Left lung (tissue), 4 donors: ENCODE measurements at regions not wholly inside any gene's neighbourhood (a gene's known extent, or its start where the extent isn't known, plus 50 kb on each side); places are given as distances from the start of the nearest gene placed in this dataset.

Experiments
- ATAC-seq: fragments of 200-7000 bp; cut with Tn5 transposase; one replicate; pipeline ENCODE4 v1.9.1; 2020; ENCODE audit warnings: moderate library complexity
- DNase-seq, 4 donors: peaks; one replicate each; pipeline ENCODE4 v3.0.0-alpha.2; 2013 to 2020
- H3K27ac ChIP-seq, 2 donors: fragments of 200-600 bp; sonication (generic) in 1 of 2; one replicate each; pipeline versions ENCODE4 v1.5.0 to v1.8.0; 2020 to 2021
- H3K27me3 ChIP-seq, 2 donors: fragments of 200-600 bp; sonication (generic) in 1 of 2; one replicate each; pipeline versions ENCODE4 v1.5.0 to v1.8.0; 2020 to 2021
- H3K36me3 ChIP-seq, 2 donors: fragments of 200-600 bp; sonication (generic) in 1 of 2; one replicate each; pipeline versions ENCODE4 v1.5.0 to v1.8.0; 2020 to 2021
- H3K4me1 ChIP-seq, 2 donors: fragments of 200-600 bp; one replicate each; pipeline ENCODE4 v1.8.0; 2021
- H3K4me3 ChIP-seq, 2 donors: fragments of 200-600 bp; sonication (generic) in 1 of 2; one replicate each; pipeline versions ENCODE4 v1.5.0 to v1.8.0; 2020 to 2021; ENCODE audit warnings: mild to moderate bottlenecking in 1 of 2
- H3K9me3 ChIP-seq, 2 donors: fragments of 200-600 bp; sonication (generic) in 1 of 2; one replicate each; pipeline versions ENCODE4 v1.5.0 to v1.8.0; 2020 to 2021
- CTCF ChIP-seq, 2 donors: fragments of 200-600 bp; sonication (generic) in 1 of 2; IDR thresholded peaks; one replicate each; pipeline versions ENCODE4 v1.5.0 to v1.8.0; 2021; ENCODE audit warnings: antibody characterized with exemption in 2 of 2
- intact Hi-C, 2 donors: fragments of 100-400 bp; cut with DNase I; formaldehyde crosslinking; loops; one replicate each; pipeline versions ENCODE4 v1.11.2 to v1.14.2; 2022
- donor health status: DM: no; HTN: yes; CAD: no.
- donor health status: DM: no; HTN: no; CAD: no.

GRCh38 chr16:64830653-64831052, 291.2 kb downstream of the CDH11 start:
- TF ChIP-seq CTCF (IDR thresholded peaks at IDR 0.05): no peak
- H3K27me3 ChIP-seq: no peaks in the 10 kb centered on the region
- intact Hi-C loops: no loop called here
- ATAC-seq: no peak
- no peaks in the 10 kb centered on the region for H3K36me3 ChIP-seq
- H3K4me3 ChIP-seq: no peak overlapping the region
- DNase-seq: no peak
- H3K4me1 ChIP-seq: no peaks in the 10 kb centered on the region
- H3K27ac ChIP-seq: no peak overlapping the region
- H3K9me3 ChIP-seq: peaks cover 0 to 16% of the 10 kb centered on the region in 2 donors

DNA sequence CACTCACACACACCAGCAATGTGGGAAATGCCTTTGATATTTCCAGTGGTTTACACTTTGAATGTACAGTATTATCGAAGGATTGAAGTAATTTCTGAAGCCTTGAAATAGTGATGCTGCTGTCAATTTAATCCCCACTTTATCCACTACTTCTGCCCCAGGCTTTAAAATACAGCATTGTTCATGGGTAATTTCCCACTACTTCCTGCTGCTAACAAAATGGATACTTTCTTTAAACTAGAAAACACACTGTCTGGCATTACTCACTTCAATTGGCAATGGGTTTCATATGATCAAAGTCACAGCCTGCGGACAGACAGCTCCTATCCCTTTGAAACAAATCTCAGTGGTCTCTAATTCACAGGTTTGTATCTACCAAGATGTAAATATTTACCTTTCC, 292.2 kb downstream of the CDH11 start:
- intact Hi-C loops: no loop called here
- Histone ChIP-seq H3K27ac (no peak overlapping the region), H3K4me3 (no peak overlapping the region), H3K9me3 (peaks cover 0 to 16% of the 10 kb centered on the region in 2 donors), H3K27me3 (no peaks in the 10 kb centered on the region), H3K36me3 (no peaks in the 10 kb centered on the region), H3K4me1 (no peaks in the 10 kb centered on the region)
- ATAC-seq: no peak
- no peak for DNase-seq
- TF ChIP-seq CTCF (IDR thresholded peaks at IDR 0.05): no peak

- no peak for TF ChIP-seq CTCF (IDR thresholded peaks at IDR 0.05)
- Histone ChIP-seq H3K4me1 (no peaks in the 10 kb centered on the region), H3K4me3 (no peak overlapping the region), H3K27ac (no peak overlapping the region), H3K27me3 (no peaks in the 10 kb centered on the region), H3K9me3 (peaks cover 0 to under 1% of the 10 kb centered on the region in 2 donors), H3K36me3 (no peaks in the 10 kb centered on the region)
- no peak for ATAC-seq
- intact Hi-C loops: no loop called here
- DNase-seq: no peak
These were observed 295.5 kb downstream of the CDH11 start for GRCh38 chr16:64826374-64826773.

- TF ChIP-seq CTCF (IDR thresholded peaks at IDR 0.05): no peak
- DNase-seq (no peak), ATAC-seq (no peak)
- Histone ChIP-seq H3K27me3 (no peaks in the 10 kb centered on the region), H3K4me1 (no peaks in the 10 kb centered on the region), H3K4me3 (no peak overlapping the region), H3K36me3 (no peaks in the 10 kb centered on the region), H3K27ac (no peak overlapping the region), H3K9me3 (no peaks in the 10 kb centered on the region)
- intact Hi-C loops: no loop called here
These were observed 298.3 kb downstream of the CDH11 start for GRCh38 chr16:64823481-64824075.

DNA sequence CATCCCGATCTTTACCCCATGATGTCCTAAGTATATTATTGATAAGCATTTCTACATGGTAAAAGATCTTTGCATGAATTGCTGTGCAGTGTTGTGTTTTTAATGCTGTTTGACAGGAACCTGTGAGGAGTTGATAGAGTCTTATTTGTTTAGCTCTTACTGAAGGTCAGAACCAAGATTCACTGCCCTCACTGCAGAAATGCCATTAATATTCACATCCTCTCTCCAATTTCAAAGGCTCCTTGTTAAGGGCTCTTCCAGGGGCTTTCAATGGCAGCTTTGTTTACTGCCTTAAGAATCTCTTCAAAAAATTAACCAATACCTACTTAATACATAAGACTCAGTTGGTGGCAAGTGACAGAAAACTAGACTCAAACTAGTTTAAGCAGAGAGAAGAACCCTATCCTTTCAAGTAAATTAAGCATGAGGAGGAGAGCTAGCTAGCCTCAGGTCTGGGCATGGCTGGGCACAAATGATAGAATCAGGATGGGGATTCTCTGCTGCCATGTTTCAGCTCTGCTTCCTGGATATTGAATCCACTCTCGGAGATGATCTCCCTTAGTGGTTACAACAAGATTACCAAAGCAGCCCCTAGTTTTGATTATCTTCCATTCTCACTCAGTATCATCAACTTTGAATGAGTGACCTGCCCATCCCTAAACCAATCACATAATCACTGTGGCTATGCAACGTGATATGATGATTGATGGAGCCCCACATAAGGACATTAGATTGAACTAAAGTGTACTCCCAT, 311.8 kb downstream of the CDH11 start:
- H3K4me1 ChIP-seq: no peaks in the 10 kb centered on the region
- H3K27ac ChIP-seq: no peak overlapping the region
- no peak for TF ChIP-seq CTCF (IDR thresholded peaks at IDR 0.05)
- H3K27me3 ChIP-seq: no peaks in the 10 kb centered on the region
- H3K9me3 ChIP-seq: no peaks in the 10 kb centered on the region
- intact Hi-C loops: no loop called here
- H3K36me3 ChIP-seq: no peaks in the 10 kb centered on the region
- ATAC-seq (no peak), DNase-seq (no peak)
- no peak overlapping the region for H3K4me3 ChIP-seq
